ENCODE measurements at regions not wholly inside any gene's neighbourhood (a gene's known extent, or its start where the extent isn't known, plus 50 kb on each side); places are given as distances from the start of the nearest gene placed in this dataset.
"Not testable (repeated sequence)": the region's sequence is repeated elsewhere in the genome, so short reads cannot be mapped to it uniquely, and the experiment has no call there.

GRCh38 chr3:153829606-153830170 lies 291.5 kb upstream of the ARHGEF26 start:
- in situ Hi-C loops (cut with HindIII; ENCODE audit: low pct_unique_long_range_greater_than_20kb, low sequenced_read_pairs) = no loop called here
- DNase-seq (ENCODE audit: low read depth in 1 of 2, low spot score in 1 of 2) = no peak
- no peak for TF ChIP-seq JUND (IDR thresholded peaks at IDR 0.05; ENCODE audit: low read depth)

GRCh38 chr3:153830552-153830951 lies 290.6 kb upstream of the ARHGEF26 start:
- DNase-seq (ENCODE audit: low read depth in 1 of 2, low spot score in 1 of 2) = no peak
- in situ Hi-C loops (cut with HindIII; ENCODE audit: low pct_unique_long_range_greater_than_20kb, low sequenced_read_pairs) = no loop called here
- TF ChIP-seq JUND (IDR thresholded peaks at IDR 0.05; ENCODE audit: low read depth) = no peak

- in situ Hi-C loops (cut with HindIII; ENCODE audit: low pct_unique_long_range_greater_than_20kb, low sequenced_read_pairs) = no loop called here
- DNase-seq (ENCODE audit: low read depth in 1 of 2, low spot score in 1 of 2) = no peak
- no peak for TF ChIP-seq JUND (IDR thresholded peaks at IDR 0.05; ENCODE audit: low read depth)
Measured at GRCh38 chr3:153835540-153835939, 285.6 kb upstream of the ARHGEF26 start.

- in situ Hi-C loops (cut with HindIII; ENCODE audit: low pct_unique_long_range_greater_than_20kb, low sequenced_read_pairs) = no loop called here
- no peak for DNase-seq (ENCODE audit: low read depth in 1 of 2, low spot score in 1 of 2)
- no peak for TF ChIP-seq JUND (IDR thresholded peaks at IDR 0.05; ENCODE audit: low read depth)
Measured at GRCh38 chr3:153840487-153840886, 280.7 kb upstream of the ARHGEF26 start.

- no peak for TF ChIP-seq JUND (IDR thresholded peaks at IDR 0.05; ENCODE audit: low read depth)
- in situ Hi-C loops (cut with HindIII; ENCODE audit: low pct_unique_long_range_greater_than_20kb, low sequenced_read_pairs) = no loop called here
- no peak for DNase-seq (ENCODE audit: low read depth in 1 of 2, low spot score in 1 of 2)
Measured at GRCh38 chr3:153843994-153844393, 277.2 kb upstream of the ARHGEF26 start.

GRCh38 chr3:153845311-153845710 lies 275.9 kb upstream of the ARHGEF26 start:
- DNase-seq (ENCODE audit: low read depth in 1 of 2, low spot score in 1 of 2) = no peak
- in situ Hi-C loops (cut with HindIII; ENCODE audit: low pct_unique_long_range_greater_than_20kb, low sequenced_read_pairs) = no loop called here
- TF ChIP-seq JUND (IDR thresholded peaks at IDR 0.05; ENCODE audit: low read depth) = no peak

- no peak for TF ChIP-seq JUND (IDR thresholded peaks at IDR 0.05; ENCODE audit: low read depth)
- DNase-seq (ENCODE audit: low read depth in 1 of 2, low spot score in 1 of 2) = no peak
- in situ Hi-C loops (cut with HindIII; ENCODE audit: low pct_unique_long_range_greater_than_20kb, low sequenced_read_pairs) = no loop called here
Measured at GRCh38 chr3:153848702-153849101, 272.5 kb upstream of the ARHGEF26 start.

- in situ Hi-C loops (cut with HindIII; ENCODE audit: low pct_unique_long_range_greater_than_20kb, low sequenced_read_pairs) = no loop called here
- no peak for DNase-seq (ENCODE audit: low read depth in 1 of 2, low spot score in 1 of 2)
- no peak for TF ChIP-seq JUND (IDR thresholded peaks at IDR 0.05; ENCODE audit: low read depth)
Measured at GRCh38 chr3:153852355-153852754, 268.8 kb upstream of the ARHGEF26 start.

- DNase-seq (ENCODE audit: low read depth in 1 of 2, low spot score in 1 of 2) = no peak
- in situ Hi-C loops (cut with HindIII; ENCODE audit: low pct_unique_long_range_greater_than_20kb, low sequenced_read_pairs) = no loop called here
- no peak for TF ChIP-seq JUND (IDR thresholded peaks at IDR 0.05; ENCODE audit: low read depth)
Measured at GRCh38 chr3:153853163-153853562, 268.0 kb upstream of the ARHGEF26 start.

GRCh38 chr3:153855772-153856171 lies 265.4 kb upstream of the ARHGEF26 start:
- in situ Hi-C loops (cut with HindIII; ENCODE audit: low pct_unique_long_range_greater_than_20kb, low sequenced_read_pairs) = no loop called here
- no peak for DNase-seq (ENCODE audit: low read depth in 1 of 2, low spot score in 1 of 2)
- no peak for TF ChIP-seq JUND (IDR thresholded peaks at IDR 0.05; ENCODE audit: low read depth)

GRCh38 chr3:153856932-153857331 lies 264.3 kb upstream of the ARHGEF26 start:
- in situ Hi-C loops (cut with HindIII; ENCODE audit: low pct_unique_long_range_greater_than_20kb, low sequenced_read_pairs) = no loop called here
- no peak for TF ChIP-seq JUND (IDR thresholded peaks at IDR 0.05; ENCODE audit: low read depth)
- no peak for DNase-seq (ENCODE audit: low read depth in 1 of 2, low spot score in 1 of 2)

- no peak for TF ChIP-seq JUND (IDR thresholded peaks at IDR 0.05; ENCODE audit: low read depth)
- no peak for DNase-seq (ENCODE audit: low read depth in 1 of 2, low spot score in 1 of 2)
- in situ Hi-C loops (cut with HindIII; ENCODE audit: low pct_unique_long_range_greater_than_20kb, low sequenced_read_pairs) = no loop called here
Measured at GRCh38 chr3:153864793-153865192, 256.4 kb upstream of the ARHGEF26 start.

GRCh38 chr3:153866901-153867300 lies 254.3 kb upstream of the ARHGEF26 start:
- in situ Hi-C loops (cut with HindIII; ENCODE audit: low pct_unique_long_range_greater_than_20kb, low sequenced_read_pairs) = no loop called here
- no peak for TF ChIP-seq JUND (IDR thresholded peaks at IDR 0.05; ENCODE audit: low read depth)
- DNase-seq (ENCODE audit: low read depth in 1 of 2, low spot score in 1 of 2) = no peak

GRCh38 chr3:153874348-153874747 lies 246.8 kb upstream of the ARHGEF26 start:
- in situ Hi-C loops (cut with HindIII; ENCODE audit: low pct_unique_long_range_greater_than_20kb, low sequenced_read_pairs); DNase-seq (ENCODE audit: low read depth in 1 of 2, low spot score in 1 of 2): not testable (repeated sequence)

All from T47D (cell line).